Retinal pigment epithelial cell (primary cell): ENCODE measurements at regions not wholly inside any gene's neighbourhood (a gene's known extent, or its start where the extent isn't known, plus 50 kb on each side); places are given as distances from the start of the nearest gene placed in this dataset.

Experiments used
- DNase-seq: peaks from one replicate; pipeline ENCODE4 v3.0.0-alpha.2; 2010; ENCODE audit warnings: low read depth
- H3K4me3 ChIP-seq: 2 replicates; pipeline ENCODE4 v1.5.1; 2011; ENCODE audit warnings: mild to moderate bottlenecking, low read length, control low read depth, moderate library complexity
- CTCF ChIP-seq: conservative IDR thresholded peaks from 2 replicates; pipeline ENCODE4 v1.5.1; 2011; ENCODE audit warnings: low read depth, low read length, control low read depth, inconsistent platforms

GRCh38 chr12:20128928-20129327 lies 239.4 kb upstream of the PDE3A start:
- TF ChIP-seq CTCF = no peak
- DNase-seq = no peak
- H3K4me3 ChIP-seq = no peak overlapping the region

GRCh38 chr12:20132818-20133217 lies 235.5 kb upstream of the PDE3A start:
- no peak for DNase-seq
- no peak for TF ChIP-seq CTCF
- H3K4me3 ChIP-seq = no peak overlapping the region

- H3K4me3 ChIP-seq = no peak overlapping the region
- DNase-seq = no peak
- TF ChIP-seq CTCF = no peak
Observed at GRCh38 chr12:20134652-20135051, 233.7 kb upstream of the PDE3A start.

DNA sequence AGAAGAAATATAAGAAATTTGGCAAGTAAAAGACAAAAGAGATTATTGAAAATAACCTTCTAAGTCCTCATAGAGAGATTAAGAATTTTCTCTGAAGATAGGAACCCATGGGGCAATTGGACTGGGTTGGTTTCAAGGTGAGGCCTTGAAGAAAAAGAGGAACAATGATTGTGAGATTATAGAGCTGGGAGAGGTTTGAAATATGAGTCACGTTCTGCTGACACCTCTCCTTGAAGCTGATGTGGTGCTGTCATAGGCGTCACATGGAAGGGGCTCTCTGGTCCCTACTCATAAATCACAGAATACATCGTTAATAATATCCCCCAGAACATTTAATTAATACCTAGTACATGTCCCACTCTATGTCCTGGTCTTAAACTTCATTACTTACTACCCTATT lies 227.6 kb upstream of the PDE3A start:
- DNase-seq = no peak
- TF ChIP-seq CTCF = no peak

DNA sequence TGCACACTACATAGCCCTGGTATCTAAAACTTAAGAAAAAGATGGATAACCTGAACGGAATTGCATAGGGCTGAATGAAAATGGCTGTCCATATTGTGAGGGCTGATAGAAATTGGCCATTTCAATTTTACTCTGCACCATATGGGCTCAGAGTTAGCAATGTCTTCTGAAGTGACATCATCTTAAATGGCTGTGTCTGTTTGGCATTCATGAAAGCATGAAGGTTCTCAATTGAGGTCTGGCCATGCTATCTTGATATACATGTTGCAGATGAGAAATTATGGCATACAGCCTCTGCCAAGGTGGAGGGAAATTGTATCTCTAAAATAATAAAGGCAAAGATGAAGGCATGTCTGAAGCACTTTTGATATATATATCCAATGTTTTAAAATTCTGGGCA lies 226.0 kb upstream of the PDE3A start:
- no peak for DNase-seq
- TF ChIP-seq CTCF = no peak
- H3K4me3 ChIP-seq = no peak overlapping the region

More for the DNA sequence above, 227.6 kb upstream of the PDE3A start:
- no peak overlapping the region for H3K4me3 ChIP-seq

GRCh38 chr12:20142956-20143355 lies 225.4 kb upstream of the PDE3A start:
- peak; percentile 21 for TF ChIP-seq CTCF
- DNase-seq = no peak
- H3K4me3 ChIP-seq = no peak overlapping the region

GRCh38 chr12:20144341-20144740 lies 224.0 kb upstream of the PDE3A start:
- no peak for TF ChIP-seq CTCF
- no peak for DNase-seq
- no peak overlapping the region for H3K4me3 ChIP-seq
